ENCODE measurements at regions not wholly inside any gene's neighbourhood (a gene's known extent, or its start where the extent isn't known, plus 50 kb on each side); places are given as distances from the start of the nearest gene placed in this dataset.

DNA sequence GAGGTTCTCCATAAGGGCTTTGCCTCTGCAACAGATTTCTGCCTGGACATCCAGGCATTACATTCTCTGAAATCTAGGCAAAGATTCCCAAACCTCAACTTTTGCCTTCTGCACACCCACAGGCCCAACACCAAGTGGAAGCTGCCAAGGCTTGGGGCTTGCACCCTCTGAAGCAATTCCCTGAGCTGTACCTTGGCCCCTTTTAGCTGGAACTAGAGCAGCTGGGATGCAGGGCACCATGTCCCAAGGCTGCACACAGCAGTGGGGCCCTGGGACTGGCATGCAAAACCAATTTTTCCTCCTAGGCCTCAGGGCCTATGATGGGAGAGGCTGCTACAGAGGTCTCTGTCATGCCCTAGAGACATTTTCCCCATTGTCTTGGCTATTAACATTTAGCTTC, 943.2 kb downstream of the PCDH17 start:
- DNase-seq (ENCODE audit: extremely low read depth, insufficient read length), result no peak
- H3K27me3 ChIP-seq (replicated peaks; ENCODE audit: control insufficient read depth, insufficient read depth, low read length), result no peaks in the 10 kb centered on the region
- H3K36me3 ChIP-seq (ENCODE audit: control insufficient read depth, insufficient read depth, low read length), result no peaks in the 10 kb centered on the region
- no peak overlapping the region for H3K4me3 ChIP-seq (replicated peaks; ENCODE audit: low read depth, low read length)
- TF ChIP-seq, protein P1, sequence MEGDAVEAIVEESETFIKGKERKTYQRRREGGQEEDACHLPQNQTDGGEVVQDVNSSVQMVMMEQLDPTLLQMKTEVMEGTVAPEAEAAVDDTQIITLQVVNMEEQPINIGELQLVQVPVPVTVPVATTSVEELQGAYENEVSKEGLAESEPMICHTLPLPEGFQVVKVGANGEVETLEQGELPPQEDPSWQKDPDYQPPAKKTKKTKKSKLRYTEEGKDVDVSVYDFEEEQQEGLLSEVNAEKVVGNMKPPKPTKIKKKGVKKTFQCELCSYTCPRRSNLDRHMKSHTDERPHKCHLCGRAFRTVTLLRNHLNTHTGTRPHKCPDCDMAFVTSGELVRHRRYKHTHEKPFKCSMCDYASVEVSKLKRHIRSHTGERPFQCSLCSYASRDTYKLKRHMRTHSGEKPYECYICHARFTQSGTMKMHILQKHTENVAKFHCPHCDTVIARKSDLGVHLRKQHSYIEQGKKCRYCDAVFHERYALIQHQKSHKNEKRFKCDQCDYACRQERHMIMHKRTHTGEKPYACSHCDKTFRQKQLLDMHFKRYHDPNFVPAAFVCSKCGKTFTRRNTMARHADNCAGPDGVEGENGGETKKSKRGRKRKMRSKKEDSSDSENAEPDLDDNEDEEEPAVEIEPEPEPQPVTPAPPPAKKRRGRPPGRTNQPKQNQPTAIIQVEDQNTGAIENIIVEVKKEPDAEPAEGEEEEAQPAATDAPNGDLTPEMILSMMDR (IDR thresholded peaks at IDR 0.05; ENCODE audit: insufficient read depth, low read length, poor library complexity, severe bottlenecking), result no peak

DNA sequence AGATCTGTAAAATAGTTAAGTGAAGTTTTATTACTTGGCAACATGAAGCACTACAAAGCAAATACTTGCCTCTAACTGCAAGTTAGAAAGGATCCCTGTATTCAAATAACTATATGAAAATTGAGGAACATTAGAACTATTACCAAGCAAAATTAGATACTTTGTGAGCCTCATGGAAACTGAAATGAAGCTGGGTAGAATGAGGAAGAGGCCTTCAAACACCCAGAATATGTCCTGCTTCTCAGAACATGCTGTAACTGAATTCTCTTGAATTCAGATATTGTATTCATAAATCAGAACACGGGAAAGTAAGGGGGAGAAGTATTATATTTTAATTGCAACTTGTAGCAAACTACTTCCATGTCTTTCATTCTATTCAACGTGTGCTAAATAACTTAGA, 947.9 kb downstream of the PCDH17 start:
- TF ChIP-seq, protein P1 (IDR thresholded peaks at IDR 0.05; ENCODE audit: insufficient read depth, low read length, poor library complexity, severe bottlenecking), result no peak
- Histone ChIP-seq H3K27me3 (replicated peaks; ENCODE audit: control insufficient read depth, insufficient read depth, low read length) (no peaks in the 10 kb centered on the region), H3K4me3 (replicated peaks; ENCODE audit: low read depth, low read length) (no peak overlapping the region), H3K36me3 (ENCODE audit: control insufficient read depth, insufficient read depth, low read length) (no peaks in the 10 kb centered on the region)
- DNase-seq (ENCODE audit: extremely low read depth, insufficient read length), result no peak

GRCh38 chr13:58583966-58584365, 952.4 kb downstream of the PCDH17 start:
- Histone ChIP-seq H3K4me3 (replicated peaks; ENCODE audit: low read depth, low read length) (no peak overlapping the region), H3K36me3 (ENCODE audit: control insufficient read depth, insufficient read depth, low read length) (no peaks in the 10 kb centered on the region), H3K27me3 (replicated peaks; ENCODE audit: control insufficient read depth, insufficient read depth, low read length) (no peaks in the 10 kb centered on the region)
- TF ChIP-seq, protein P1 (IDR thresholded peaks at IDR 0.05; ENCODE audit: insufficient read depth, low read length, poor library complexity, severe bottlenecking), result no peak
- DNase-seq (ENCODE audit: extremely low read depth, insufficient read length), result no peak

DNA sequence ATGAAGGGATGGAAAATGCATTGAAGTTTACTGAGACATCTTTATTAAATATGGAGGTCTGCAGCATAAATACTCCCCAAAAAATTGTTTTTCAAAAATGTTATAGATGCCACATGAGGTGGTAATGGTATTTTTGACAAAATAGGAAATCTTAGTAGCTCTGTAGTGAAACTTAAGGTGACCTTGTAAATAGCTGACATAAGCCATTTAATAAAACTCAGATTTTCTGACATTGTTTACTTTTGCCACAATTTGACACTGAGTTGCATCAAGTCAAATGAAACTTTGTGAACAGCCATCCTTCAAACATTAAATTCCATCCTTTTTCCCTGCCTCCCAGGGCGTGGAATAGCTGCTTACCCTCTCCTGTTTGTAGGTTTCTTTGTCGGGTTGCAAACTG, 953.1 kb downstream of the PCDH17 start:
- Histone ChIP-seq H3K27me3 (replicated peaks; ENCODE audit: control insufficient read depth, insufficient read depth, low read length) (no peaks in the 10 kb centered on the region), H3K36me3 (ENCODE audit: control insufficient read depth, insufficient read depth, low read length) (no peaks in the 10 kb centered on the region), H3K4me3 (replicated peaks; ENCODE audit: low read depth, low read length) (no peak overlapping the region)
- TF ChIP-seq, protein P1 (IDR thresholded peaks at IDR 0.05; ENCODE audit: insufficient read depth, low read length, poor library complexity, severe bottlenecking), result no peak
- no peak for DNase-seq (ENCODE audit: extremely low read depth, insufficient read length)

GRCh38 chr13:58587183-58587582, 955.6 kb downstream of the PCDH17 start:
- Histone ChIP-seq H3K36me3 (ENCODE audit: control insufficient read depth, insufficient read depth, low read length) (no peaks in the 10 kb centered on the region), H3K4me3 (replicated peaks; ENCODE audit: low read depth, low read length) (no peak overlapping the region), H3K27me3 (replicated peaks; ENCODE audit: control insufficient read depth, insufficient read depth, low read length) (no peaks in the 10 kb centered on the region)
- TF ChIP-seq, protein P1 (IDR thresholded peaks at IDR 0.05; ENCODE audit: insufficient read depth, low read length, poor library complexity, severe bottlenecking), result no peak
- no peak for DNase-seq (ENCODE audit: extremely low read depth, insufficient read length)

DNA sequence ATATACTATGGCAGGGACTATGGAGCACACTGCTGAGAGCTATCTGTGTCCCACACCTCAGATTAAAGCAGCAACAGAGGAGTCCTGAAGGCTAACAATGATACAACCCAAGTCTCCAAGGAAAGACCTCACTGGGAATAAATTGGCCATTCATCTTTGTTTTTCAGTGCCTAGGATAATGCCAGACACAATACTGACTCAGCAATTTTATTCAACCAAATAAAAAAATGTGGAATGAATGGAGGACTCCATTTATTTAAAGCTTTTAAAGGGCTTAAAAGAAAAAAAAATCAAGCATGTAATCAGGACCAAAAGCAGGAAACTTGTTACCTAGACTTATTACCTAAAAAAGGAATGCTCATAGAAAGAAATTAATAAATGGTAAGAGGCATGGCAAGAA, 960.5 kb downstream of the PCDH17 start:
- DNase-seq (ENCODE audit: extremely low read depth, insufficient read length), result no peak
- no peaks in the 10 kb centered on the region for H3K36me3 ChIP-seq (ENCODE audit: control insufficient read depth, insufficient read depth, low read length)
- TF ChIP-seq, protein P1 (IDR thresholded peaks at IDR 0.05; ENCODE audit: insufficient read depth, low read length, poor library complexity, severe bottlenecking), result no peak
- H3K4me3 ChIP-seq (replicated peaks; ENCODE audit: low read depth, low read length), result no peak overlapping the region
- no peaks in the 10 kb centered on the region for H3K27me3 ChIP-seq (replicated peaks; ENCODE audit: control insufficient read depth, insufficient read depth, low read length)

Measured in GM06990 (cell line).